Vagina (tissue), 2 donors: ENCODE measurements at regions not wholly inside any gene's neighbourhood (a gene's known extent, or its start where the extent isn't known, plus 50 kb on each side); places are given as distances from the start of the nearest gene placed in this dataset.

Experiments used
- POLR2A ChIP-seq, 2 donors: fragments of 450-650 bp; IDR thresholded peaks; one replicate each; pipeline ENCODE4 v1.6.1; 2017; ENCODE audit warnings: antibody characterized with exemption in 2 of 2, mild to moderate bottlenecking in 2 of 2, moderate library complexity in 2 of 2
- POLR2AphosphoS5 ChIP-seq, 2 donors: sonication (generic); formaldehyde crosslinking; IDR thresholded peaks; one replicate each; pipeline ENCODE4 v1.9.0; 2017; ENCODE audit warnings: antibody characterized with exemption in 2 of 2, mild to moderate bottlenecking in 2 of 2, low read depth in 1 of 2; ENCODE audit not compliant: insufficient read depth in 1 of 2
- TF ChIP-seq, protein P1 (sequence below), 3 experiments: fragments of 450-650 bp in 2 of 3; fragments of 200-600 bp in 1 of 3; sonication (generic) in 1 of 3; IDR thresholded peaks; one replicate each; pipeline ENCODE4 v1.5.1; 2017 to 2019; ENCODE audit warnings: antibody characterized with exemption in 3 of 3, mild to moderate bottlenecking in 2 of 3, moderate library complexity in 2 of 3

DNA sequence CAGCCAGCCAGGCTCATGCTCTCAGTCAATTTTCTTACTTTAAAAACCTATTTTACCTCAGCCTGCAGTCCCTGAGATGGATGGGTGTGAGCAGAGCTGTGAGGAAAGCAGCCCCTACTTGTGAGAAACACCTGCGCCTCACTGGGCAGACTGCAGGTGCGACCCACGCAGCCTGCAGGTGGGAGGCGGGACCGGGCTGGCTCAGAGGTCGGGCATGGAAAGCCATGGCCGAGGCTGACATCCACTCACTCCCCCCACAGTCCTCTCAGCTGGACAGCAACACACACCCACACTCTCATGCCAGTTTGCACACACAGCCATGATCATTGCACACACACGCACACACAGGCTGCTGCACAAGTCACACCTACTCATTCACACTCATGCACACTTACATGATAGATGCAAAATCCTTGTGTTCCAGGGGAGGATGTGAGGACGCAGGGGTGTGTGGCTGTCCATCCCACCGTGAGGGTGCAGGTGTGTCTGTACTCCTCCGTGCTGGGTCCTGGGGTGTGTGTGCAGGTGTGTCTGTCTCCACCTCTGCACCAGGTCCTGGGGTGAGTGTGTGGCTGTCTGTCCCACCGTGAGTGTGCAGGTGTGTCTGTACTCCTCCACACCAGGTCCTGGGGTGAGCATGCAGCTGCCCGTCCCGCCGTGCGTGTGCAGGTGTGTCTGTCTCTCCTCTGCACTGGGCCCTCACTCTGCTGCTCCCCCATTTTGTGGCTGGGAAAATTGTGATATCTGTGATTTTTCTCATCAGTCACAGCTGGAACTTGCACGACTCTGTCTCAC lies 166.5 kb downstream of the RTP5 start:
- TF ChIP-seq, protein P1, sequence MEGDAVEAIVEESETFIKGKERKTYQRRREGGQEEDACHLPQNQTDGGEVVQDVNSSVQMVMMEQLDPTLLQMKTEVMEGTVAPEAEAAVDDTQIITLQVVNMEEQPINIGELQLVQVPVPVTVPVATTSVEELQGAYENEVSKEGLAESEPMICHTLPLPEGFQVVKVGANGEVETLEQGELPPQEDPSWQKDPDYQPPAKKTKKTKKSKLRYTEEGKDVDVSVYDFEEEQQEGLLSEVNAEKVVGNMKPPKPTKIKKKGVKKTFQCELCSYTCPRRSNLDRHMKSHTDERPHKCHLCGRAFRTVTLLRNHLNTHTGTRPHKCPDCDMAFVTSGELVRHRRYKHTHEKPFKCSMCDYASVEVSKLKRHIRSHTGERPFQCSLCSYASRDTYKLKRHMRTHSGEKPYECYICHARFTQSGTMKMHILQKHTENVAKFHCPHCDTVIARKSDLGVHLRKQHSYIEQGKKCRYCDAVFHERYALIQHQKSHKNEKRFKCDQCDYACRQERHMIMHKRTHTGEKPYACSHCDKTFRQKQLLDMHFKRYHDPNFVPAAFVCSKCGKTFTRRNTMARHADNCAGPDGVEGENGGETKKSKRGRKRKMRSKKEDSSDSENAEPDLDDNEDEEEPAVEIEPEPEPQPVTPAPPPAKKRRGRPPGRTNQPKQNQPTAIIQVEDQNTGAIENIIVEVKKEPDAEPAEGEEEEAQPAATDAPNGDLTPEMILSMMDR (IDR thresholded peaks at IDR 0.05), result no peak
- TF ChIP-seq POLR2A (IDR thresholded peaks at IDR 0.05), result no peak
- TF ChIP-seq POLR2AphosphoS5 (IDR thresholded peaks at IDR 0.05; ENCODE audit: insufficient read depth in 1 of 2, low read depth in 1 of 2), result no peak
